Putamen (tissue), 1 donor: ENCODE measurements at regions not wholly inside any gene's neighbourhood (a gene's known extent, or its start where the extent isn't known, plus 50 kb on each side); places are given as distances from the start of the nearest gene placed in this dataset.

Source experiments
- DNase-seq: peaks from one replicate; pipeline ENCODE4 v3.0.0-alpha.2; 2016; ENCODE audit warnings: low spot score

DNA sequence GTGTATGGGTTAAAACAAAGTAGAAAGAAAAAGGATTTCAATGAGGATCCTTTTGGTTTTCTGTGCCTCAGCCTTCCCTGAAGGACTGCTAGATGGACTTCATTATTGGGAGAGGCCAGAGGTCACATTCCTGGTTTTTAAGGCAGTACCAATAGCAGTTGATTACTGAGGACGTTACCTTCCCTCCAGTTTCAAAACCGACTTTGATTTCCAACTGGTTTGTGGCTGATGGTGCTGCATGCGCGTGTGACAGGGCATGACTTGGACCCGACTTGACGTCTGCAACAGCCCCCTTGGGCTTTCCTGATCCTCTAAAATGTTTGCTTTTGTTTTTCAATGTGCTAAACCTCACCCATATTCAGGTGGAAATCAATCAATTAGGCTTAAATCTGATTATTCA, 314.3 kb upstream of the ARGLU1 start:
- DNase-seq = no peak

- no peak for DNase-seq
Measured at GRCh38 chr13:106879806-106880205, 311.9 kb upstream of the ARGLU1 start.

- DNase-seq = no peak
Measured at GRCh38 chr13:106874323-106874722, 306.4 kb upstream of the ARGLU1 start.

- DNase-seq = no peak
Measured at GRCh38 chr13:106873810-106874209, 305.9 kb upstream of the ARGLU1 start.

GRCh38 chr13:106867249-106867648, 299.3 kb upstream of the ARGLU1 start:
- DNase-seq = no peak

DNA sequence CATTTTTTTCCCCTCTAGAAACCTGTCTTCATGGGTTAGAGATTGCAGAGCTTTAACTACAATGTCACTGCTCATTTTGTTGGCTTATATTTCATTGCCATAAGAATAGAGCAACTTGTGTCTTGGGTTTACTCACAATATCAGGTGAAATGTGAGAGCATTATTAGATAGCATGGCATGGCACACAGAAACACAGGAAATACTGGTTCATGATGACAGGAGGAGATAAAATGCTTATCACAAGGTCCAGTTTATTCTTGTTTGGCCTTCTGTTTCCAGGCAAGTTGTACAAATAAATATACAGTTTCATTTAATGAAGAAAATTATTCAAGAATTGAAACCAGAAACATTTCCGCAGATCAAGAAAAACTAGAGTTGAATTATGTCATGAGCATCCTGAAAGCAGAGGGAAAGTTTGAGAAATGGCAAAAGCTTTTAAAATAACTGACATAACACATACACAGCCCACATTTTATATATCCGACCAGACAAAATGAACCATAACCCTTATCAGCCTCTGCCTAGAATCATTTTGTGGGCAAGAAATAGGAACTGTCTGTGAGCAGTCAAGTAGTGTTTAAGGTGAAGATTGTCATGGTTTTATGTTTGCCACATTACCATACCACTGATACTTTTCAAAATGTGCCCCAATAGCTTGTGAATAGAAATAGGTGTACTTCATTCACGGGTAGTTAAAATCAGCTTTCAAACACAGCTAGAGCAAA, 297.9 kb upstream of the ARGLU1 start:
- DNase-seq = no peak

DNA sequence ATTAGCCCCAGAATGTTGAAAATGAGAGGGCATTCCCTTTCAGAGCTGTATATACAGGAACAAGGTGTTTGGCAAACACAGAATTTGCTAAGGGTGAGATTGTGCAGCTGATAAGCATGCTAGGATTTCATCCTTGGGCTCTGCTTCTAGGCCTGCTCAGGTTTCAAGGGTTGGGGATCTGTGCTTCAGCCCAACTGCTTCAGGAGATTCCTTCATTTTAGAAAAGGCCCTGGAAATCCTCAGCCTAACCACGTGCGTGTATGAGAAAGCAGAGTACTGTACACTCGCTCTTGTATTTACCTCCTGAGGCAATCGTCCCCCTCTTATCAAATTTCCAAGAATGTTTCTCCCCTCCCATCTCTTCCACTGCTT, 291.6 kb upstream of the ARGLU1 start:
- DNase-seq = no peak

GRCh38 chr13:106858903-106859532, 291.1 kb upstream of the ARGLU1 start:
- no peak for DNase-seq

- DNase-seq = no peak
Measured at GRCh38 chr13:106852436-106852835, 284.5 kb upstream of the ARGLU1 start.

GRCh38 chr13:106850973-106851650, 283.2 kb upstream of the ARGLU1 start:
- no peak for DNase-seq

GRCh38 chr13:106846571-106847448, 278.9 kb upstream of the ARGLU1 start:
- DNase-seq = peak; percentile 41

DNA sequence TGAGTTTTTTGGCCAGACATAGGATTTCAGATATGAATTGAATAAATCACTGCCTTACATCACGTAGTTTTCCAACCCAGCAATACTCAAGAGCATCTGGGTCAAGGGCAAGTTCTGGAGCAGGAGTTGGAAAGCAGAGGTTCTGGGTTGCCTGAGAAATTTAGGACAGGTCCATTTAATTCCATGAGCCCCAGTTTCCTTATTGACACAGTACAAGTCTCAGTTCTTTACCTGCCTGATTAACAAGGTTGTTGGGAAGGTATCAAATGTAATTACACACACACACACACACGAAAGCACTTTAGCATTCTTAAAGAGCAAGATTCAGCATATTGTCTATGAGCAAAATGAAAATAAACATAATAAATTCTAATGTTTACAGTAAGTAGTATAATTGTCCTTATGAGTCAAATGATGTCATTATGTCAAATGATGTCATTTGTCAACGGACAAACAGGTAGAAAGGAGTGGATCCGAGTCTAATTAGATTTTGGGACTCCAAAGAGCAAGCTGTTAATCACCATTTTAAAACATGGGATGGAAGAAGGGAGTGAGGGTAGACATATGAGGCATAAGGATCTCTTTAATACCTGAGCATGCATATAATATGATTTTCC, 268.4 kb upstream of the ARGLU1 start:
- no peak for DNase-seq

GRCh38 chr13:106835477-106835876, 267.5 kb upstream of the ARGLU1 start:
- no peak for DNase-seq

- DNase-seq = no peak
Measured at GRCh38 chr13:106821979-106822378, 254.0 kb upstream of the ARGLU1 start.

- DNase-seq = no peak
Measured at GRCh38 chr13:106819413-106820180, 251.7 kb upstream of the ARGLU1 start.

DNA sequence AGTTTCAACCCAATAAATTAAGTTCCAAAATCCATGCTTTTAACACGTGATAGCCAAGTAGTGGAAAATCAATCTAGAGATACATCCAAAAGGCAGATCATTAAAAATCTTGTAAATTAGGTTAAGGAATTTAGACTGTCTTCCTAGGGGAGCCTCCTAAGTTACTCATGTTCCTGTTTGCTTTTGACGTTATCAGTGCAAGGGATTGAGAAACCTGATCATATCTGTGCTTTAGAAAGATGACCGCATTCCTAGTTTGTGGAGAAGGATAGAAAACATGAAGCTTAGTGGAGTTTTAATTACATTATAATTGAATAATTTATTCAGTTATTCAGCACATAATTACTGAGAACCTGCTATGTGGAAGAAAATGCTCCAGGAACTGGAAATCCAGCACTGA, 251.0 kb upstream of the ARGLU1 start:
- no peak for DNase-seq

DNA sequence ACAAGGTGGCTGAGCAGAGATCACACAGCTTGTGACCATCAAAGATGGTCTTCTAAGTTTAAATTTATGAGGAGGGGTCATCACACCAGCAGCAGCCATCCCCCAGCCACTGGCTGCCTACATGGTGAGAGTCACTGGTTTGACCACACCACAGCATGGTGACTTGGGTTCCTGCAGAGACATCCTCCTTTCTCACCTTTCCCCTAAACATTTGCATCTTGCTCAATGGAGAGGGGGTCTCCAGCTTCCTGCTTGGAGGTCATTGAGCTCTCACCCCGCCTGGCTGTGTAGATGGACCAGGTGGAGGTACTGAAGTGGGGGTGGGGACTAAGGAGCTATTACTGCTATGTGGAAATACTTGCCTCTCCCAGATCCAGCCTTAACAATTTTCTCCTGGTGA, 247.6 kb upstream of the ARGLU1 start:
- DNase-seq = no peak

DNA sequence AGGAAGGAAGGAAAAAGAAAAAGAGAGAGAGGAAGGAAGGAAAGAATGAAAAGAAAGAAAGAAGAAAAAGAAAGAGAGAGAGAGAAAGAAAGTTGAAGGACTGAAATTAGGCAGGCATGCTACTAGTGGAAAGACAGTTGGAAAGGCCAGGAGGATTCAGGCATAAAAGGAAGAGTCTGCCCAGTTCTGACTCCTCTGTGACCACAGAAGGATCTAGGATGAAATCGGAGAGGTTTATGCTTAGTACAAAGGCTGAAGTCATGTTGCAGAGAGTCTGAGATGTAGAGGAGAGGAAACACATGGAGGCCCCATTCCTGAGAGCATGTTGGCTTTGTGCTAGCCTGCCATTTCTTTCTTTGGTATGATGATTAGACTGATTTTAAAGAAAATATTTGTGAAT, 246.5 kb upstream of the ARGLU1 start:
- no peak for DNase-seq

DNA sequence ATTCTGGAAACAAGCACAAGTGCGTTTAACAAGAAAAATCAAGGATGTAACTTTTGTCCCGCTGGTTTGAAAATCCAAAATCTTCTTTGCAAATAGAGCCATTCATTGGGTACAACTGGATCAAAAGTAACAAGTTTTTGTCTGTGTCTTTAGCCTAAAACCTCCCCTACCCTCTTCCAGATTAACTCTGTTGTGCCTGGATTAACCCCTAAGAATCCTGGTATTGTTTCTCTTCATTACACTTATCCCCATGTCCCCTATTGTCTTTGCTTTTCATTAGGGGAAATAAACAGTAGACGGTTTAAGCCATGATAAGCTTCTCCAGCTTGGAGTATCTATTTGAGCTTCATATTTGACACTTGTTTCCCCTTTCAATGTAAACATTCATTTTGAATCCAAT, 242.1 kb upstream of the ARGLU1 start:
- no peak for DNase-seq

DNA sequence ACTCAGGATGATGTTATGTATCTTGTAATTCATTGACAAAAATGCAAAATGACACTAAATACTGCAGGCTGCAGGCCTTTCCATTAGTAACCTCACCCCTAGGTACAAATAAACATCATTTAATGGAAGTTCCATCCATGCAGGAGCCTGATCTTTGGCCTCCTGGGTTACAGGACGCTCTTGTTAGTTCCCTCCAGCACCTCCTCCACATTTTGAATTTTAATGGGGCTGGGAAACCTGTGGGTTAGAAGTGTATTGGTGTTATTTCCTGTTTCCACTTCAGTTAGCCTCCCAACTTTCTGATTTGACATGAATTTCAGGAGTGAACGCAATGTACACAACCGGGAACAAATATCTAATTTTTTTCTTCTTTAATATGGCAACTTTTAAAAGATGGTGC, 237.1 kb upstream of the ARGLU1 start:
- no peak for DNase-seq

GRCh38 chr13:106802917-106803316, 235.0 kb upstream of the ARGLU1 start:
- no peak for DNase-seq
